Right atrium auricular region (tissue), 2 donors: ENCODE measurements at regions not wholly inside any gene's neighbourhood (a gene's known extent, or its start where the extent isn't known, plus 50 kb on each side); places are given as distances from the start of the nearest gene placed in this dataset.
"Not testable (repeated sequence)": the region's sequence is repeated elsewhere in the genome, so short reads cannot be mapped to it uniquely, and the experiment has no call there.

Experiments used
- DNase-seq: peaks from one replicate; pipeline ENCODE4 v3.0.0-alpha.2; 2019; ENCODE audit warnings: low spot score
- H3K27ac ChIP-seq, 2 donors: fragments of 200-600 bp; sonication (generic); 1 replicate in 1 of 2; 2 replicates in 1 of 2; pipeline ENCODE4 v1.5.1; 2016 to 2019
- H3K27me3 ChIP-seq, 2 donors: fragments of 200-600 bp; sonication (generic); one replicate each; pipeline versions ENCODE4 v1.5.1 to v1.6.0; 2017 to 2019
- H3K36me3 ChIP-seq: fragments of 200-600 bp; sonication (generic); one replicate; pipeline ENCODE4 v1.5.1; 2016
- H3K4me1 ChIP-seq, 2 donors: fragments of 200-600 bp; sonication (generic); one replicate each; pipeline versions ENCODE4 v1.5.1 to v1.6.0; 2017 to 2019
- H3K4me3 ChIP-seq, 2 donors: fragments of 200-600 bp; sonication (generic); 1 replicate in 1 of 2; 2 replicates in 1 of 2; pipeline ENCODE4 v1.5.1; 2017 to 2019; ENCODE audit warnings: mild to moderate bottlenecking in 1 of 2, moderate library complexity in 1 of 2
- H3K9me3 ChIP-seq, 2 donors: fragments of 200-600 bp; sonication (generic); one replicate each; pipeline ENCODE4 v1.5.1; 2019
- TF ChIP-seq, protein P1 (sequence below), 2 donors: fragments of 200-600 bp; sonication (generic); IDR thresholded peaks; one replicate each; pipeline ENCODE4 v1.5.1; 2019; ENCODE audit warnings: antibody characterized with exemption in 2 of 2

DNA sequence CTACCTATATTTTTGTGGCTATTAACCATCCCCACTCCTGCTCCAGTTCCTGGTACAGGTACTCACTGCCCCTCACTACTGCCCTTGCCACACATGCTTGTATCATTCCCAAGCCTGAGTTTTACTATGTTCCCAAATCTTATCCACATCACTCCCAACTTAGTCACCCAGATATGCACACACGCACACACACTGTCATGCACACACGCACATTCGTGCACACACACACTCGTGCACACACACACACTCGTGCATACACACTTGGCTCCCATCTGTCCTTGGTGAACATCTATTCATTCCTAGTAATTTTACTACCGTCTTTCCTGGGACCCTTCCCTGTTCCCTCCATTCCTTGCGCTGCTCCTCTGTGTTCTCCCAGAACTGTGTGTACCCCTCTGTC lies 287.2 kb upstream of the RNF32 start:
- Histone ChIP-seq H3K9me3 (no peaks in the 10 kb centered on the region), H3K27ac (no peak overlapping the region), H3K36me3 (no peaks in the 10 kb centered on the region), H3K4me1 (no peaks in the 10 kb centered on the region), H3K27me3 (no peaks in the 10 kb centered on the region), H3K4me3 (no peak overlapping the region)
- DNase-seq, result no peak
- TF ChIP-seq, protein P1, sequence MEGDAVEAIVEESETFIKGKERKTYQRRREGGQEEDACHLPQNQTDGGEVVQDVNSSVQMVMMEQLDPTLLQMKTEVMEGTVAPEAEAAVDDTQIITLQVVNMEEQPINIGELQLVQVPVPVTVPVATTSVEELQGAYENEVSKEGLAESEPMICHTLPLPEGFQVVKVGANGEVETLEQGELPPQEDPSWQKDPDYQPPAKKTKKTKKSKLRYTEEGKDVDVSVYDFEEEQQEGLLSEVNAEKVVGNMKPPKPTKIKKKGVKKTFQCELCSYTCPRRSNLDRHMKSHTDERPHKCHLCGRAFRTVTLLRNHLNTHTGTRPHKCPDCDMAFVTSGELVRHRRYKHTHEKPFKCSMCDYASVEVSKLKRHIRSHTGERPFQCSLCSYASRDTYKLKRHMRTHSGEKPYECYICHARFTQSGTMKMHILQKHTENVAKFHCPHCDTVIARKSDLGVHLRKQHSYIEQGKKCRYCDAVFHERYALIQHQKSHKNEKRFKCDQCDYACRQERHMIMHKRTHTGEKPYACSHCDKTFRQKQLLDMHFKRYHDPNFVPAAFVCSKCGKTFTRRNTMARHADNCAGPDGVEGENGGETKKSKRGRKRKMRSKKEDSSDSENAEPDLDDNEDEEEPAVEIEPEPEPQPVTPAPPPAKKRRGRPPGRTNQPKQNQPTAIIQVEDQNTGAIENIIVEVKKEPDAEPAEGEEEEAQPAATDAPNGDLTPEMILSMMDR (IDR thresholded peaks at IDR 0.05), result no peak

- not testable (repeated sequence) for H3K36me3 ChIP-seq, DNase-seq, H3K27ac ChIP-seq, H3K4me1 ChIP-seq, H3K4me3 ChIP-seq, H3K27me3 ChIP-seq, H3K9me3 ChIP-seq
Observed at GRCh38 chr7:156347703-156348248, 292.8 kb upstream of the RNF32 start.

- TF ChIP-seq, protein P1 (IDR thresholded peaks at IDR 0.05), result no peak
Observed at GRCh38 chr7:156347132-156347531, 293.4 kb upstream of the RNF32 start.

DNA sequence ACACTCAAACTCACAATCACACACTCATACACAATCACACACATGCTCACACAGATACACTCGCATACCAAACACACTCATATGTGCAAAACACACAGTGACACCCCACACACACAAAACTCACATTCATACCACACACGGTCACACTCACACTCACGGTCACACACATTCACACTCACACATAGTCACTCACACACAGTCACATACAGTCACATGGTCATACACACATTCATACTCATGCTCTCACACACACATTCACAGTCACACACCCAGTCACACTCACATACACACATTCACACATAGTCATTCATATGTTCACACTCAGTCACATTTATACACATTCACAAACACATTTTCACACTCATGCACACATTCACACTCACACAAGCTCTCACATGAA lies 296.0 kb upstream of the RNF32 start:
- no peaks in the 10 kb centered on the region for H3K9me3 ChIP-seq
- no peak overlapping the region for H3K4me3 ChIP-seq
- no peaks in the 10 kb centered on the region for H3K27me3 ChIP-seq
- H3K27ac ChIP-seq, result no peak overlapping the region
- no peaks in the 10 kb centered on the region for H3K36me3 ChIP-seq
- TF ChIP-seq, protein P1 (IDR thresholded peaks at IDR 0.05), result no peak
- no peak for DNase-seq
- no peaks in the 10 kb centered on the region for H3K4me1 ChIP-seq

More at GRCh38 chr7:156347132-156347531, 293.4 kb upstream of the RNF32 start:
- no peaks in the 10 kb centered on the region for H3K36me3 ChIP-seq
- no peak overlapping the region for H3K4me3 ChIP-seq
- DNase-seq, result no peak
- no peaks in the 10 kb centered on the region for H3K4me1 ChIP-seq
- no peaks in the 10 kb centered on the region for H3K9me3 ChIP-seq
- no peaks in the 10 kb centered on the region for H3K27me3 ChIP-seq
- H3K27ac ChIP-seq, result no peak overlapping the region

DNA sequence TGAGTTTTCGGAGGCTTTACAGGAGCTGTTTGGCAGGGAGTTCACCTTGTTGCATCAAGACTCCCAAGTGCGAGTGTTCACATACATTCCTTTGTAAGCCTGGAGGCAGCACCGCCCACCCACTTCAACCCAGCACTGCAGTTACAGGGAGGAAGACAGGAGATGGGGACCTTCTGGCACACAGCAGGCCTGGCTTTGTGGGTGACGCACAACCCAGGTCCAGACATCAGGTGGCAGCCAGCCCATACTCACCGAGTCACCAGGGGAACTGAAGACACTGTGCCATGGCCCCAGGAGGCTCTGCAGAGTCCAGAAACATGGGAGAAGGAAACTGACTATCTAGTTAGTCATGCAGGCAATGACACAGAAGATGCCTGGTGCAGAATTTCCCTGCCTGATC lies 305.9 kb upstream of the RNF32 start:
- H3K27ac ChIP-seq, result no peak overlapping the region
- no peak for DNase-seq
- no peaks in the 10 kb centered on the region for H3K4me1 ChIP-seq
- H3K27me3 ChIP-seq, result no peaks in the 10 kb centered on the region
- H3K36me3 ChIP-seq, result no peaks in the 10 kb centered on the region
- TF ChIP-seq, protein P1 (IDR thresholded peaks at IDR 0.05), result no peak
- H3K9me3 ChIP-seq, result no peaks in the 10 kb centered on the region
- no peak overlapping the region for H3K4me3 ChIP-seq

DNA sequence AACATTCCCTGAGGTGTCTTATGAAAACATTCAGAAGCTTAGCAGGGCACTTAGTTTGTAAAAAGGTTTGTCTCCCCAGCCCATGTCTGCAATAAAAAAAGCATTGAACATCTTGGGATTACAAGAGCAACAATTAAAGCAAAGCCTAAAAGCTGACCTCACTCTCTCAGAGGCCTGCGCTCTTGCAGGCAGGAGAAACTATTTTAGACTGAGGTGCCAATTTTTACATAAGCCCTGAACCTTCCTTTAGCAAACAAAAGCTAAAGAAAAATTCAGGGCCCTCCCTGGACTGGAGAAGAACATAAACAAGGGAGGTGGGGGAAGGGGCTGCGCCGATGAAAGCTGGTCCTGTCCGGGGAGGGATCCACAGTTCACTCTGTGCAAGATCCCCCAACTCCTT lies 312.7 kb upstream of the RNF32 start:
- Histone ChIP-seq H3K4me3 (no peak overlapping the region), H3K9me3 (no peaks in the 10 kb centered on the region), H3K27me3 (no peaks in the 10 kb centered on the region), H3K27ac (no peak overlapping the region), H3K4me1 (no peaks in the 10 kb centered on the region), H3K36me3 (no peaks in the 10 kb centered on the region)
- TF ChIP-seq, protein P1 (IDR thresholded peaks at IDR 0.05), result no peak
- no peak for DNase-seq
